HG02870 (cell line): ENCODE measurements at regions not wholly inside any gene's neighbourhood (a gene's known extent, or its start where the extent isn't known, plus 50 kb on each side); places are given as distances from the start of the nearest gene placed in this dataset.
"Not testable (repeated sequence)": the region's sequence is repeated elsewhere in the genome, so short reads cannot be mapped to it uniquely, and the experiment has no call there.

Experiments
- ATAC-seq: cut with Tn5 transposase; IDR thresholded peaks from one replicate; pipeline ENCODE4 v1.9.1; 2021; ENCODE audit warnings: mild to moderate bottlenecking, moderate library complexity; ENCODE audit not compliant: unreplicated experiment

DNA sequence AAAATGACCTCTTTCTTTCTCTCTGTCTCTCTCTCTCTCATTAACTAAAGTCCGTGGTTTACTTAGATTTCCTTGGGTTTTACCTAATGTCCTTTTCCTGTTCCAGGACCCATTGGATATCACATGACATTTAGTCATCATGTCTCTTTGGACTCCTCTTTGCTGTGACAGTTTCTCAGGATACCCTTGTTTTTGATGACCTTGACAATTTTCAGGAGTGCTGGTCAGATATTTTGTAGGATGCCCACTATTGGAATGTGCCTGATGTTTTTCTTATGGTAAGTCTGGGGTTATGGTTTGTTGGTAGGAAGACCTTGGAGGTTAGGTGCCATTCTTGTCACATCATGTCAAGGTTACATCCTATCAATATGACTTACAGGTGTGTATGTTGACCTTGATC lies 199.2 kb upstream of the HTR1E start:
- ATAC-seq, result no peak

DNA sequence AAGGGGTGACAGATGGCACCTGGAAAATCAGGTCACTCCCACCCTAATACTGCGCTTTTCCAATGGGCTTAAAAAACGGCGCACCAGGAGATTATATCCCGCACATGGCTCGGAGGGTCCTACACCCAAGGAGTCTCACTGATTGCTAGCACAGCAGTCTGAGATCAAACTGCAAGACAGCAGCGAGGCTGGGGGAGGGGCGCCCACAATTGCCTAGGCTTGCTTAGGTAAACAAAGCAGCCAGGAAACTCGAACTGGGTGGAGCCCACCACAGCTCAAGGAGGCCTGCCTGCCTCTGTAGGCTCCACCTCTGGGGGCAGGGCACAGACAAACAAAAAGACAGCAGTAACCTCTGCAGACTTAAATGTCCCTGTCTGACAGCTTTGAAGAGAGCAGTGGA lies 205.7 kb upstream of the HTR1E start:
- ATAC-seq, result not testable (repeated sequence)

DNA sequence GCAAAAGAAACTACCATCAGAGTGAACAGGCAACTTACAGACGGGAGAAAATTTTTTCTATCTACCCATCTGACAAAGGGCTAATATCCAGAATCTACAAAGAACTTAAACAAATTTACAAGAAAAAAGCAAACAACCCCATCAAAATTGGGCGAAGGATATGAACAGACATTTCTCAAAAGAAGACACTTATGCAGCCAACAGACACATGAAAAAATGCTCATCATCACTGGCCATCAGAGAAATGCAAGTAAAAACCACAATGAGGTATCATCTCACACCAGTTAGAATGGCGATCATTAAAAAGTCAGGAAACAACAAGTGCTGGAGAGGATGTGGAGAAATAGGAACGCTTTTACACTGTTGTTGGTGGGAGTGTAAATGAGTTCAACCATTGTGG lies 206.6 kb upstream of the HTR1E start:
- ATAC-seq, result not testable (repeated sequence)

DNA sequence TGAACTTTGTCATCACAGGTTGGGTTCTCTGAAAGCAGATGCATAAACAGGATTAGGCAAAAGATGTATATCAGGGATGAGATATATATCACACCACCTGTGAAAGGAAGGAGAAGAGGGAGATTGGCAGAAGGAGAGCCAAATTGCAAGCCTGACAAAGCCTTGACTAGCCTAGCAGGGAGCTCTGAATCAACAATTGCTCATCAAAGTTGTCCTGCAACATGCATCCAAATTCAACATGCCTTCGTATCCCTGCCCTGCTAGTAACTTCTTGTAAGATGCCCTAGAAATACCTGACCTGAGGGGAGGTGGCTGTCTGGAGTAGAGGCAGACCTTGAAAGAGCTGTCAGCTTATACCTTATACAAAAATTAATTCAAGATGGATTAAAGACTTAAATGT lies 207.1 kb upstream of the HTR1E start:
- ATAC-seq, result no peak

DNA sequence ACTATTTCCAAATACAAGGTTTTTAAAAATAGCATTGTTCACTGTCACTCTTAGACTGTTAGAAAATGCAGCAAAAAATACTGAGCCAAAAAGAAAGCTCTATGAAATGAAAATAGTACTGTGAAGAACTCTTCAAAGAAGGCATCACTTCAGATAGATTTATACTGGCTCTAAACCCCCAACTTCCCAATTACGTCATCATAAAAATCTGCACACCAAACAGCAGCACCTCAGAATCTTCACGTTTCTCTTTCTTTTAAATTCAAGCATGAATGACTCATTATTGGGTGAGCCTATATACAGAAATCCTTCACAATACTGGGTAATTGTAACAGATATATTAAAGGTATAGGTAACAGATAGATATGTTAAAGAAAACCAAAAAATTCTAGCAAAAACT lies 208.4 kb upstream of the HTR1E start:
- ATAC-seq, result no peak

DNA sequence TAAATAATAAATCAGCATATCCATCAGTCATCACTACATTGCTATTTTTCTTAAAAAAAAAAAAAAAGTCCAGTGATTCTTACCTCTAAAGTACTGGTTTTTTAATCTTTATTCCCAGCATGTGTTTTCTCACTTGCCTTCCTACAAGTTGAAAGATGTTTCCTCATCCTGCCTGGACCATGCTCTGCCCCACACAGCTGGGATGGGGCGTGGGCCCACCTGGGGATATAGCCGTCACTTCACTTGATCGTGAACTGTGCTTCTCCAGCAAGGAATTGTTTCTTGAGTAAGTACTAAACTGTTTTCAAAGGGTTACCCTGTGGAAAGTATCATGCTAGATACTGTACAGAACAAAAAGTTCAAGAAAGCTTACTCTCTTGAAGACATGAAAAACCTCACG lies 212.6 kb upstream of the HTR1E start:
- no peak for ATAC-seq

DNA sequence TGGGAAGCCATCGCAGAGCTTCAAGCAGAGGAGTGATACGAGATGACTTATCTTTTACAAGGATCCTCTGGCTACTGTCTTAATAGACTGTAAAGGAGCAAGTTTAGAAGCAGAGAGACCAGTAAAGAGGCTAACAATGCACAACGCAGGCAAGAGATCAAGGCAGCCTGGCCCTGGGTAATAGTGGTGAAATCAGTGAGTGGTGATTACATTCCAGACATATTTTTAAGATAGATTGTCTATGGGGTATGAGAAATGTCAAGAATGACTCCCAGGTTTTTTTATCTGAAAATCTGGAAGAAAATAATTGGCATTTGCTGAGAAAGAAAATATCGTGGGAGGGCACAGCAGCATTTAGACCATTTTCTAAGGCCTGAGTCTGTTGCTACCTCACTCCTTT lies 213.6 kb upstream of the HTR1E start:
- ATAC-seq, result no peak

DNA sequence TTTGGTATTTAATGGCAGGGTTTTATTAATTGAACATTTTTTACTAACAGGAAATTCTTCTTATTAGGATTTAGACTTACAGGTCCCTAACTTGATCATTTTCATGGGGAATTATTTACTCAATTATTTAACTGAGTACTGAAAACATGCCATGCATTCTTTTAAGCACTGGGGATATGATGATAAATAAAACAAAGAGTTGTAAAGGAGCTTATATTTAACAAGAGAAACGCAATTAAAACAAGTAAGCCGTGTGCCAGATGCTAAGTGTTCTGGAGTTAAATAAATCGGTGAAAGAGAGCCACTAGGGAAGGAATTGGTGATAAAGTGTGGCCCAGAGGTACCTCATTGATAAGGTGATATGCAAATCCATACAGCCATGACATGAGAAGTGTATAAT lies 214.2 kb upstream of the HTR1E start:
- ATAC-seq, result no peak

DNA sequence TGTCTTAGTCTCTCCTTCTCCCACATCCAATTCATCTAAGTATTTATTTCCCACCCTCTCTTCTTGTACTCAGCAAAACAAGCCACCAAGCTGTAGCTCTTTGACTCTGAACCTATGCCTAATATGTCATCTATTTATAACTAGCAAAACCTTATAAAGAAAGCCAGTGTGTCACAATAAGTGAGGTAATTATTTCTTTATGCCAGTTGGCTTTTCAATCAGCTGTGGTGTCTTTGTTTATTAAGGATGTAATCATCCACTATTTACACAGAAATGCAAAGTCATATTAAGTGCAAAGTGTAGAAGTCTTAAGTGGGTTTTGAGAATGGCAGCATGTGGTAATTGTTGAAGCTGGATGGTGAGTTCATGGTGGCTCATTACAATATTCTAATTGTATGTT lies 215.2 kb upstream of the HTR1E start:
- no peak for ATAC-seq

DNA sequence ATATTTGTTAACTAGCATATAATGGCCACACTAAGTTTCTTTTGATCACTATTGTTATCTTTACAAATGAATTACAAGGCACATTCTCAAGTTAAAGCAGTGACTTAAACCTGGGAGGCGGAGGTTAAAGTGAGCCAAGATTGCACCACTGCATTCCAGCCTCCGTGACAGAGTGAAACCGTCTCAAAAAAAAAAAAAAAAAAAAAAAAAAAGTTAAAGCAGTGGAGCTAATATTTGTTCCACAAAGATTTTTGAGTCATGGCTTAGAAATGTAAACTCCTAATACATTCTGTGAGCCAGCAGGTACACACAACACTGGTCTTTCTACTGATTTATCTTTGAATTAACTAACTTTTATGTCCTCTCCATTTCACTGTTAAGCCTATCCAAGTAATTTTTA lies 221.7 kb upstream of the HTR1E start:
- no peak for ATAC-seq

DNA sequence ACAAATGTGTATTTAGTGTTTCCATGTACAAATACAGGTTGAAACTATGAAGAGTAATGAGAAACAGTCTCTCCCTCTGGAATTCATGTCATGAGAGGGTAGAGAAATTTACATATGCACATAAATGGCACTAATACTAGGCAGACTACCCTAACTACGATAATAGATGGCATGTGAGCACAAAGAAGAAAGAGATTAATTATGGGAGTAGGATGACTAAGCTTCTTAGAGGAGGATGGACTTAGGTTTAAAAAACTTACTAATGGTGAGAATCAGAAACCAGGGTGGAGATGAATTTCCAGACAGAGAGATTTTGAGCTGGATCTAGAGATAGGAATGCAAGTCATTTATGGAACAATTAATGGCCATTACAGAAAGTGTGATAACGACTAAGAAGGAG lies 225.3 kb upstream of the HTR1E start:
- ATAC-seq, result no peak

DNA sequence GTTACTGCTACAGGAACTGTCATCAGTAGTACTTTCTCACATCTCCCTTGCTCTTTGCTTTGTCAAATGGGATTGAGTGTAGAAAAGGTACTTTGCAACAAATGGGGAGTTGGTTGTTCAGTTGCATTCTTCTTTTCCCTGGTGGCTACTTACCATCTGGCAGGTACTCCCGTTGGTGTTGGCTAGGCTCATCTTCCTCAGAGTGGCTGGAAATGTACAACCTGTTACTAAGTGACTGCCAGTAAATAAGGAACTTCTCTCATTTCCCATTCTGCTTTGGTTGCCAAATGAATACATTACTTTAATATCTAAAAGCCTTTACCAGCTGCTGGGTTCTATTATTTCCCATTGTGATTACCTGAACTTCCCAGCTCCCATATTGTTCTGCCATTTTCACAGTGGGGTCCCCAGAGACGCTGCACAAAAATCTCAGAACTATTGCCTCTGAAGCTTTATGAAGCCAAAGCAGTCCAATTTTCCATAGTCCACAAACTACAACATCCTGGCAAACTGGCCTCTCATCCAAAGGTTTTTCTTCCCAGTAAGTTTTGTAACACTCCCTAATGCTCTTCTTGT lies 229.7 kb upstream of the HTR1E start:
- ATAC-seq, result no peak

DNA sequence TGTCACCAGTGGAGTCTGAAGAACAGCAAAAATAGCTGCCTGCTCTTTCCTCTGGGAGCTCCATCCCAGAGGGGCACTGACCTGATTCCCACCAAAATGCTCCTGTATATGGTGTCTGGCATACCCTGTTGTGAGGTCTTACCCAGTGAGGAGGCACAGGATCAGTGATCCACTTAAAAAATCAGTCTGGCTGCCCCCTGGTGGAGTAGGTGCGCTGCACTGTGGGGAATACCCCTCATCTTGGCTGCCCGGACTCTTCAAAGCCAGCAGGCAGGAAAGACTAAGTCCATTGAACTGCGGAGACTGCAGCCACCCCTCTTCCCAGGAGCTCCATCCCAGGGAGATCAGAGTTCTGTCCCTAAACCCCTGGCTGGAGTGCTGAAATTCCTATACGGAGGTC lies 230.9 kb upstream of the HTR1E start:
- ATAC-seq, result no peak

DNA sequence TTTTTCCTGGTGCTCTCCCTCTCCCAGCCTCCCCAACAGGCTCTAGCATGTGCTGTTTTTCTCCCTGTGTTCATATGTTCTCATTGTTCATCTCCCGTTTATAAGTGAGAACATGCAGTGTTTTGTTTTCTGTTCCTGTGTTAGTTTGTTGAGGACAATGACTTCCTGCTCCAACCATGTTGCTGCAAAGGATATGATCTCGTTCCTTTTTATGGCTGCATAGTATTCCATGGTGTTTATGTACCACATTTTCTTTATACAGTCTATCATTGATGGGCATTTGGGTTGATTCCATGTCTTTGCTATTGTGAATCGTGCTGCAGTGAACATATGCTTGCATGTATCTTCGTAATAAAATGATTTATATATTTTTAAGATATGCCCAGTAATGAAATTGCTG lies 236.1 kb upstream of the HTR1E start:
- ATAC-seq, result not testable (repeated sequence)

DNA sequence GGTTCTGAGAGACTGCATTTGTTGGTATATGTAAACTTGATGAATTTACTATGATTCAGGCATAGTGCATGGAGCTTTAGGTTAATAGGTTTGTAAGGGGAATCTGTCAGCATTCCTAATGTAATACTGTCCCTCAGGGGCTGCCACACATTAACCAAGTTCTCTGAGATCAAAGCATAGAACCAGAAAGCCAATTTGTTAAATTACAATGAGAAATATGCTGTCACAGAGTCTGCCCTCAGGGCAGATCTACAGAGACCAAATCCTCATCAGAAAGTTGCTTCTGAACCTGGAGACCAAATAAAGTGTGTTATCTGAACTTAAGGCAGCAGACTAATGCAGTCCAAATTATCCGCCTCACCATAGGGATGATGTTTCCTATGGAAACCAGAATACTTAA lies 250.8 kb upstream of the HTR1E start:
- no peak for ATAC-seq

DNA sequence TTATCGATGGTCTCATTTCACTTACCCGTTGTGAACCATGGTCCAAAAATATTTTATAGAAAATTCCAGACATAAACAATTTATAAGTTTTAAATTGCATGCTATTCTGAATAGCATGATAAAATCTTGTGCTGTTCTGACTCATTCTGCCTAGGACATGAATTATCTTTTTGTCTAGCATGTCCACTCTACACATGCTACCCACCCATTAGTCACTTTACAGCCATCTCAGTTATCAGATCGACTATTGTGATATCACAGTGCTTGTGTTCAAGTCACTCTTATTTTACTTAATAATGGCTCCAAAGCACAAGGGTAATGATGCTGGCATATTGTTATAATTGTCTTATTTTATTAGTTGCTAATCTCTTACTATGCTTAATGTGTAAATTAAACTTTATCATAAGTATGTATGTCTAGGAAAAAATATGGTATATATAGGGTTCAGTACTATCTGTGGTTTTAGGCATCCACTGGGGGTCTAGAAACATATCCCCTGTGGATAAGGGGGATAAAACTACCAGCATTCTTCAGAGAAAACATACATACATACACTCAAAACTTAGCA lies 252.0 kb upstream of the HTR1E start:
- no peak for ATAC-seq

DNA sequence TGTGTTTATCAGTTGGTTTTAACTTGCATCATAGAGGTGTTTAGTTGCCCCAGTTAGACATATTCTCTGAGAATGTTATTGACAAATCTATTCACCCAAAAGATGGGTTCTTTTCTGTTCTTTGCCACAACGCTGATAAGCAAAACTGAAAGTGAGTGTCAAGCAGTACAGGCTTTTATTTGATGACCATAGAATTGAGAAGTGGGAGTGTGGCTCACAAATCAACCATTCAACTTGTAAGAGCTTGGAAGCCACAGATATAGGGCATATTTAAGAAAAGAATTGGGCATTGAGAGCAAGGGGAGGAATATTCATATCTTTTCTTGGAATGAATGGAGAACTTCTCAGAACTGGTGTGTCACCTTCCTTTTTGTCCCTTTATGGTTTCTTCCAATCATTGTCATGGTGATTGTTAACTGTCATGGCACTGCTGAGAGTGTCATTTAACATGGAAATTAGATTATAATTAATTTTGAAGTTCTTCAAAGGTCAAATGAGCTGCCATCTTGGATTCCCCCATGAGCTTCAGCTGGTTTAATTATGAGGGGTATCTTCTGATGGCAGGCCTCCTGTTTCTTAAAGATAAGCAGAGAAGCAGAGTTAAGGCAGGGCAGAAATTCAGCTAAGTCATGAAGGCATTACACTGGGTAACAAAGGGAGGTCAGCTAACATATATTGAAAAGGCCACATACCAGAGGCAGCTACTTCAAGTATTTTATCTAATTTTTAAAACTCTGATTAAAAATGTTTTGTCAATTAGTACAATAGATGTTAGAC lies 254.0 kb upstream of the HTR1E start:
- ATAC-seq, result no peak

DNA sequence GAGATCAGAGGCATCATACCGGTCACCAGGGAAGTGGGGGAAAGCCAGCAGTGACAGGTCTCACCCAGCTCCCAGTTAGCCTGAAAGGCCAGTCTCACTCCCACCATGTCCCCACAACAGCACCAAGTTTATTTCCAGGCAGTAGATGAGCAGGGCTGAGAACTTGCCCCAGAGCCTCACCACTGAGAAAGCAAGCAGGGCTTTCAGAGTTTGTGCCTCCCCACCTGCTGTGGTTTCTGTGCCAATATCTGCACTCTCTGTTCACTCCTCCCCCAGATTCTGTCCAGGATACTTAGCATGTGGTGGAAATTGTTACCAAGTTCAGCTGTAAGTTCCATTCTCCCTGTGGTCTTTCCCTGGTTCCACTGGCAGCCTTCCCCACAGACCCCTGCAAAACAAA lies 255.0 kb upstream of the HTR1E start:
- no peak for ATAC-seq

DNA sequence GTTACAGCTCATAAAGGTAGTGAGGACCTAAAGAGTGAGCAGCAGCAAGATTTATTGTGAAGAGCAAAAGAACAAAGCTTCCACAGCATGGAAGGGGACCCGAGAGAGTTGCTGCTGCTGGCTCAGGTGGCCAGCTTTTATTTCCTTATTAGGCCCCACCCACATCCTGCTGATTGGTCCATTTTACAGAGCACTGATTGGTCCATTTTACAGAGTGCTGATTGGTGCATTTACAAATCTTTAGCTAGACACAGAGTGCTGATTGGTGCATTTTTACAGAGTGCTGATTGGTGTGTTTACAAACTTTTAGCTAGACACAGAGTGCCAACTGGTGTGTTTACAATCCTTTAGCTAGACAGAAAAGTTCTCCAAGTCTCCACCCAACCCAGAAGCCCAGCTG lies 256.2 kb upstream of the HTR1E start:
- ATAC-seq, result not testable (repeated sequence)

DNA sequence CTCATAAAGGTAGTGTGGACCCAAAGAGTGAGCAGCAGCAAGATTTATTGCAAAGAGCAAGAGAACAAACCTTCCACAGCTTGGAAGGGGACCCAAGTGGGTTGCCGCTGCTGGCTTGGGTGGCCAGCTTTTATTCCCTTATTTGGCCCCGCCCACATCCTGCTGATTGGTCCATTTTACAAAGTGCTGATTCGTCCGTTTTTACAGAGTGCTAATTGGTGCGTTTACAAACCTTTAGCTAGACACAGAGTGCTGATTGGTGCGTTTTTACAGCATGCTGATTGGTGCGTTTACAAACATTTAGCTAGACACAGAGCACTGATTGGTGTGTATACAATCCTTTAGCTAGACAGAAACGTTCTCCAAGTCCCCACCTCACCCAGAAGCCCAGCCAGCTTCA lies 265.2 kb upstream of the HTR1E start:
- not testable (repeated sequence) for ATAC-seq

DNA sequence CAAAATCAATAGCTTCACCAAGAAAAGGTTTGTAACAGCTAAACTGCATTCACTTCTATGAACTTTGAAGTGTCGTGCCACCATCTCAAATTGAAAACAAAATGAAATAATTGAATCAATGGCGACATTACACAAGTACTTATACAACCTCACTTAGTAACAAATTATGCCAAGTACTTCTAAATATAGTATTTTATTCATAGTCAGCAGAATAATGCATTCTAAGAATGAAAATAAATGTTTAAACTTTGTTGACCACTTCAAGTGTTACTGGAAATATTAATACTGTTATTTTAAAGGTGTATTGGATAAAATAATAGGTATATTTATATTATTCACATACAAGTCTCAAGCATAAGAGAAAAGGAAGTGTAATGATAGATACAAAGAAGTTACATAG lies 280.1 kb upstream of the HTR1E start:
- ATAC-seq, result no peak

DNA sequence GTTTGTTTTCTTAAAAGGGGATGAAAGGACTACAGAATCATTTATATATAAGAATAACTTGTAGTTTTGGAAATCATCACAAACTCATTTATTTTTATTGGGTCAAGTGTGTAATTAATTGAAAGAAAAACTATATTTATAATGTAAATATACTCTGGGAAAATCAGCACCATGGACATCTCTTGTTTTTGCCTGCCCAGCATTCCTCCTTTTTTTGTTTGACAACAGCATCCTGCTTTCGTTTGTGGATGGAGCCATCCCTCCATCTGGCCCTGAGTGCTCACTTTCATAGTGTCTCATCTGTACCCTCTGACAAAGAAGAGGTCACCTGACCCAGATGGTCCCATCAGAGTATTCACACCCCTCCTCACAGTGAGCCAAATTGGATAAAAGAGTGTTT lies 308.2 kb upstream of the HTR1E start:
- ATAC-seq, result no peak

DNA sequence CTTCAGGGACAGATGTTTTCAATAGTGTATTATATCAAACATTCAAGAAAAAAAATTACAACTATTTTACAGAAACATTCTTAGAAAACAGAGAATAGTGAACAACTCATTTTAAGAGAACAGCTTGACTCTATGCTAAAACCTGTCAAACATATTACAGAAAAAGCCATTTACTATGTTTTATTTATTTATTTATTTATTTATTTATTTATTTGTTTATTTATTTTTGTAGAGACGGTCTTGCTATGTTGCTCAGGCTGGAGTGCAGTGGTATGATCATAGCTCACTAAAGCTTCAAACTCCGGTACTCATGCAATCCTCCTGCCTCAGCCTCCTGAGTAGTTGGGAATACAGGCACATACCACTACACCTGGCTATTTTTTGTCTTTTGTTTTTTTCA lies 317.9 kb upstream of the HTR1E start:
- ATAC-seq, result no peak
